ENCODE measurements at regions not wholly inside any gene's neighbourhood (a gene's known extent, or its start where the extent isn't known, plus 50 kb on each side); places are given as distances from the start of the nearest gene placed in this dataset.

DNA sequence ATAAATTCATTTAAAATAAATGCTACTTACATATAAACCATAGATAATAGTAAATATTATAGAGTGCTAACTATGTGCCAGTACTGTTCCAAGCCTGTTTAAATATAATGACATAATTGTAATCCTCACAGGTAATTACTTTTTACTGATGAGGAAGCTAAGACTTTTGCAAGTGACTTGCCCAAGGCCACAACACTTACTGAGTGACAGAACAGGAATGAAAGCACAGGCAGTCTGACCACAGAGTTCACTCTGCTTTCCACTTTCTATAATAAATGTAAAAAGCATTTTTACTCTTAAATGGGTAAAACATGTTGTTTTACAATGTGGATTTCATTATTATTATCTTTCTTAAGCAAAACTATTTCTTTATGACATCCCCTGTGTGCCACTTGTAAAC, 537.8 kb upstream of the SLC39A10 start:
- TF ChIP-seq, protein P1, sequence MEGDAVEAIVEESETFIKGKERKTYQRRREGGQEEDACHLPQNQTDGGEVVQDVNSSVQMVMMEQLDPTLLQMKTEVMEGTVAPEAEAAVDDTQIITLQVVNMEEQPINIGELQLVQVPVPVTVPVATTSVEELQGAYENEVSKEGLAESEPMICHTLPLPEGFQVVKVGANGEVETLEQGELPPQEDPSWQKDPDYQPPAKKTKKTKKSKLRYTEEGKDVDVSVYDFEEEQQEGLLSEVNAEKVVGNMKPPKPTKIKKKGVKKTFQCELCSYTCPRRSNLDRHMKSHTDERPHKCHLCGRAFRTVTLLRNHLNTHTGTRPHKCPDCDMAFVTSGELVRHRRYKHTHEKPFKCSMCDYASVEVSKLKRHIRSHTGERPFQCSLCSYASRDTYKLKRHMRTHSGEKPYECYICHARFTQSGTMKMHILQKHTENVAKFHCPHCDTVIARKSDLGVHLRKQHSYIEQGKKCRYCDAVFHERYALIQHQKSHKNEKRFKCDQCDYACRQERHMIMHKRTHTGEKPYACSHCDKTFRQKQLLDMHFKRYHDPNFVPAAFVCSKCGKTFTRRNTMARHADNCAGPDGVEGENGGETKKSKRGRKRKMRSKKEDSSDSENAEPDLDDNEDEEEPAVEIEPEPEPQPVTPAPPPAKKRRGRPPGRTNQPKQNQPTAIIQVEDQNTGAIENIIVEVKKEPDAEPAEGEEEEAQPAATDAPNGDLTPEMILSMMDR (IDR thresholded peaks at IDR 0.05; ENCODE audit: extremely low read depth, missing control alignments): no peak

DNA sequence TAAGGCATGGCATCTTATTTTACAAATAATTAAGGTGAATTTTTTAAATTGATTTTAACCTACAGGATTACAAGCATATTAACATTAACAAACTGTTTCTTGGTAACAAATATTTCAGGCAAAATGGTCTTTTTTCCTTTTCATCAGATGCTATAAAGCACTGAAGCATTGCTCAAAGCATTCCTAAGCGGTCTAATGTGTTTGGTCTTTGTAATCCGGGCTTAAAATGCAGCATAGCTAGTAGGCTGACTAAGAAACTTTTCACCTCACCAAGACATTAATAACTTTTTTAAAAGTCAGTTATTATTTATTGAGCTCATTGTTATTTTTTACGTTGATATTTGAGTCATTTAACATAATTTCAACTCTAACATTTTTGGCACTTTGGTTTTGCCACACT, 538.8 kb upstream of the SLC39A10 start:
- TF ChIP-seq, protein P1 (IDR thresholded peaks at IDR 0.05; ENCODE audit: extremely low read depth, missing control alignments): no peak
- no peak for DNase-seq (ENCODE audit: low spot score)

More for the DNA sequence above, 537.8 kb upstream of the SLC39A10 start:
- DNase-seq (ENCODE audit: low spot score): no peak

DNA sequence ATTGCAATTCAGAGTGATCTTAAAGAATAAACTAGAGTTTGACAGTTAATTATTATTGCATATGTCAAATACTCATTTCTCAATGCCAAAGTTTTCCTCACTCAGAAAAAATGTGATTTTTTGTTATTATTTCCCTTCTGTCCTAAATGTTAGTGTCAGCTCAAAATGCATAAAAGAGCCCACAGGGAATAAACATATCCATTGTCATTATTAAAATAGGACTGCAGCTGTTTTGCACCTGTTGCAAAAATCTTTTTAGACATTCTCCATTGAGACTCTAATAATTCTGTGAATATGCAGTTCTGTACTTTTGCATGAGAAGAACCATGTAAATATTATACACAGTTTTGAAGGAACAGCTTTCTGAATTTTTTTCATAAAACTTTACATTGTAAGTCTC, 540.0 kb upstream of the SLC39A10 start:
- no peak for DNase-seq (ENCODE audit: low spot score)
- TF ChIP-seq, protein P1 (IDR thresholded peaks at IDR 0.05; ENCODE audit: extremely low read depth, missing control alignments): no peak

DNA sequence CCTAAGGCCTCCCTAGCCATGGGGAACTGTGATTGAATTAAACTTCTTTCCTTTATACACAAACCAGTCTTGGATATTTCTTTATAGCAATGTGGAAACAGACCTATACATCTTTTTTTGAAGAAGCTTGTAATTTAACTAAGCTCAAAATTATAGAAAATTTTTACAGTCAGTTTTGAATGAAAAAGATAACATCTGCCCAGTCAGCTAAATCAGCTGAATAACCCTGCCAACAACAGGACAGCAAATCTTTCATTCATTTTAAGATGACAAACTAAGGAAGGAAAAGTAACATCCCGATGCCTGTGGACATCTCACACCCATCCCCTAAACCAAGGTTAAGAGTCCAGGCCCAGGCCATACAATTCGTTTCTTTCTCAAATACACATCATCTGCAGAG, 541.3 kb upstream of the SLC39A10 start:
- TF ChIP-seq, protein P1 (IDR thresholded peaks at IDR 0.05; ENCODE audit: extremely low read depth, missing control alignments): no peak
- no peak for DNase-seq (ENCODE audit: low spot score)

DNA sequence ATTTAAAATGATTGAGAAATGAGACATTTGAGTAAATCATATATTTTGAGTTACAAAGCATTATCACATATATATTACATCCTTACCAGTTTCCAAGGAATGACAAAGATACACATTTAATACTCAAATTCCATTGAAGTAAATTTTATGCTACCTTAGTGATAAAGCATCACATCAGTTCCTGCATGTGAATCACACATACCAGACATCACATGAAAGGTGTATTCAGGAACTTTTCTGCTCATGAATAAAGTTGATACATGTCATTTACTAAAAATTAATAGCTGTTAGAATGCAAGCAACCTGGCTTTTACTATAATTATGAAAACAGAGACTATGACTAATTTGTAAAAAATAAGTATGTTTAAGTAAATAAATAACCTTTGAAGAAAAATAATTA, 548.8 kb upstream of the SLC39A10 start:
- DNase-seq (ENCODE audit: low spot score): no peak

GRCh38 chr2:195106681-195107380, 550.2 kb upstream of the SLC39A10 start:
- DNase-seq (ENCODE audit: low spot score): no peak
- TF ChIP-seq, protein P1 (IDR thresholded peaks at IDR 0.05; ENCODE audit: extremely low read depth, missing control alignments): no peak

More for the DNA sequence above, 548.8 kb upstream of the SLC39A10 start:
- TF ChIP-seq, protein P1 (IDR thresholded peaks at IDR 0.05; ENCODE audit: extremely low read depth, missing control alignments): no peak

GRCh38 chr2:195105581-195105980, 551.4 kb upstream of the SLC39A10 start:
- TF ChIP-seq, protein P1 (IDR thresholded peaks at IDR 0.05; ENCODE audit: extremely low read depth, missing control alignments): no peak

More at GRCh38 chr2:195105581-195105980, 551.4 kb upstream of the SLC39A10 start:
- no peak for DNase-seq (ENCODE audit: low spot score)

Data from GM20000 (cell line).